ENCODE measurements at regions not wholly inside any gene's neighbourhood (a gene's known extent, or its start where the extent isn't known, plus 50 kb on each side); places are given as distances from the start of the nearest gene placed in this dataset.
"Not testable (repeated sequence)": the region's sequence is repeated elsewhere in the genome, so short reads cannot be mapped to it uniquely, and the experiment has no call there.

DNA sequence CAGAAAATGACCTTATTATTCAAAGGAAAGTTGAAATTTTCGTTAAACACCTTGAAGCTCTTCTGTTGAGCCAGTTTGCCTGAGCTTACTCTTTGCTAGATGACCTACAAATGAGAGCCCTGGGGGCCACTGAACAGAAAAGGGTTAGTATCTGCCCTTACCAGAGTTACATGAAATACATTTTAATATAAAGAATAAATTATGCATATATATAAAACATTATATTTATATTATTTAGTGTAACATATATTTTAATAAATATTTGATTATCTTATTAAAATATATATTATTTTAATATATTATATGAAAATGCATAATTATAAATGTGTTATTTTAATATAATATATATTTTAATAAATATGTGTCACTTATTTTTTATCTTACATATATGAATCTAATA lies 628.4 kb upstream of the TPK1 start:
- TF ChIP-seq CTCF (IDR thresholded peaks at IDR 0.05): no peak
- Mint-ChIP-seq H3K36me3 (ENCODE audit: unreplicated experiment) (no peaks in the 10 kb centered on the region), H3K27me3 (ENCODE audit: unreplicated experiment) (peaks cover 11% of the 10 kb centered on the region), H3K4me3 (ENCODE audit: unreplicated experiment) (no peak overlapping the region), H3K4me1 (ENCODE audit: unreplicated experiment) (no peaks in the 10 kb centered on the region), H3K9me3 (ENCODE audit: unreplicated experiment) (peaks cover 22% of the 10 kb centered on the region), H3K27ac (ENCODE audit: unreplicated experiment) (no peak overlapping the region)
- no peak for DNase-seq (ENCODE audit: extremely low spot score, unreplicated experiment)

DNA sequence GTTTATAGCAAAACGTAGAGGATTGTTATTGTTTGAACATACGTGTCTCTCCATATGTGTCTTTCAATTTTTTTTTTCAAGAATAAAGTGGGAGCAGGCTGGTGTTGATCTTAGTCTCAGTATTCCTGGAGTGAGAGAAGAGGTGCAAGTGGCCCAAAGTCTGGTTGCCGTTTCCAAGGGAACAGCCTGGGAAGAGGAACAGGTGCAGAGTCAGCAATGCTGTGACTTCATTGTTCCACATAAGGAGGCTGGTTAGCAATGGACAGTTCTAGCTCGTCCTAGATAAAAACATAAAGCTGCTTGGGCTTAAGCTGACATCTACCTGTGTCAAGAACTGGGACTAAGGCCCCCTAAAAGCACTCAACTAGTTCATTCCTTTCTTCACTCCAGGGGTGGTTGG lies 626.6 kb upstream of the TPK1 start:
- Mint-ChIP-seq H3K9me3 (ENCODE audit: unreplicated experiment) (peaks cover 19% of the 10 kb centered on the region), H3K27me3 (ENCODE audit: unreplicated experiment) (peaks cover 11% of the 10 kb centered on the region), H3K36me3 (ENCODE audit: unreplicated experiment) (no peaks in the 10 kb centered on the region), H3K4me3 (ENCODE audit: unreplicated experiment) (no peak overlapping the region), H3K4me1 (ENCODE audit: unreplicated experiment) (no peaks in the 10 kb centered on the region), H3K27ac (ENCODE audit: unreplicated experiment) (no peak overlapping the region)
- no peak for DNase-seq (ENCODE audit: extremely low spot score, unreplicated experiment)
- no peak for TF ChIP-seq CTCF (IDR thresholded peaks at IDR 0.05)

DNA sequence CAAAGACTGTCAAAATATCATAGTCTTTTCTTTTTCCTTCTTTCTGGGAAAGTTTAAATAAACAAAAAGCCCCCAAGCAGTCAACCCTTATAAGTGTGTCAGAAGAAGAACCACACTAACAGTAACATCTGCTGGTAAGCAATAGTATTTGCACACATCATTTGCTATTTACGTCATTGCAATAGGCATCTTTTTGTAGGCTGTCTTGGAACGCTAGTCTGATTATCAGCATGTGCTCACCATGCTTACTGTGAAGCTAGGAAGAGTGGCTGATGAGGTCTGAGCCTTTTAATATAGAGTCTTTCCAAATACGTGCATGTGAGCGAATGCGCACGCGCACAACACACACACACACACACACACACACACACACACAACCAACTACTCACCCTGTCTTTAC lies 599.0 kb upstream of the TPK1 start:
- no peaks in the 10 kb centered on the region for H3K36me3 Mint-ChIP-seq (ENCODE audit: unreplicated experiment)
- no peak for TF ChIP-seq CTCF (IDR thresholded peaks at IDR 0.05)
- H3K4me3 Mint-ChIP-seq (ENCODE audit: unreplicated experiment): no peak overlapping the region
- H3K4me1 Mint-ChIP-seq (ENCODE audit: unreplicated experiment): no peaks in the 10 kb centered on the region
- H3K27me3 Mint-ChIP-seq (ENCODE audit: unreplicated experiment): peaks cover 2% of the 10 kb centered on the region
- H3K27ac Mint-ChIP-seq (ENCODE audit: unreplicated experiment): no peak overlapping the region
- no peak for DNase-seq (ENCODE audit: extremely low spot score, unreplicated experiment)
- peaks cover 5% of the 10 kb centered on the region for H3K9me3 Mint-ChIP-seq (ENCODE audit: unreplicated experiment)

GRCh38 chr7:145431834-145432233 lies 596.0 kb upstream of the TPK1 start:
- TF ChIP-seq CTCF (IDR thresholded peaks at IDR 0.05): no peak

GRCh38 chr7:145418481-145418880 lies 582.6 kb upstream of the TPK1 start:
- not testable (repeated sequence) for H3K27me3 Mint-ChIP-seq (ENCODE audit: unreplicated experiment); H3K9me3 Mint-ChIP-seq (ENCODE audit: unreplicated experiment); H3K36me3 Mint-ChIP-seq (ENCODE audit: unreplicated experiment); H3K4me3 Mint-ChIP-seq (ENCODE audit: unreplicated experiment); DNase-seq (ENCODE audit: extremely low spot score, unreplicated experiment); H3K4me1 Mint-ChIP-seq (ENCODE audit: unreplicated experiment); H3K27ac Mint-ChIP-seq (ENCODE audit: unreplicated experiment)

More at GRCh38 chr7:145431834-145432233, 596.0 kb upstream of the TPK1 start:
- no peak overlapping the region for H3K27ac Mint-ChIP-seq (ENCODE audit: unreplicated experiment)
- no peak overlapping the region for H3K4me3 Mint-ChIP-seq (ENCODE audit: unreplicated experiment)
- peaks cover 5% of the 10 kb centered on the region for H3K9me3 Mint-ChIP-seq (ENCODE audit: unreplicated experiment)
- H3K27me3 Mint-ChIP-seq (ENCODE audit: unreplicated experiment): peaks cover 4% of the 10 kb centered on the region
- no peak for DNase-seq (ENCODE audit: extremely low spot score, unreplicated experiment)
- no peaks in the 10 kb centered on the region for H3K4me1 Mint-ChIP-seq (ENCODE audit: unreplicated experiment)
- no peaks in the 10 kb centered on the region for H3K36me3 Mint-ChIP-seq (ENCODE audit: unreplicated experiment)

- no peak for TF ChIP-seq CTCF (IDR thresholded peaks at IDR 0.05)
- H3K4me1 Mint-ChIP-seq (ENCODE audit: unreplicated experiment): peaks cover 36% of the 10 kb centered on the region
- peaks cover 2% of the 10 kb centered on the region for H3K36me3 Mint-ChIP-seq (ENCODE audit: unreplicated experiment)
- peak overlapping the region; percentile 1 for H3K27ac Mint-ChIP-seq (ENCODE audit: unreplicated experiment)
- H3K27me3 Mint-ChIP-seq (ENCODE audit: unreplicated experiment): peaks cover 1% of the 10 kb centered on the region
- DNase-seq (ENCODE audit: extremely low spot score, unreplicated experiment): no peak
- H3K4me3 Mint-ChIP-seq (ENCODE audit: unreplicated experiment): no peak overlapping the region
- no peaks in the 10 kb centered on the region for H3K9me3 Mint-ChIP-seq (ENCODE audit: unreplicated experiment)
Observed at GRCh38 chr7:145411066-145411465, 575.2 kb upstream of the TPK1 start.

Measured in osteocyte (in vitro differentiated cells).